ENCODE measurements at regions not wholly inside any gene's neighbourhood (a gene's known extent, or its start where the extent isn't known, plus 50 kb on each side); places are given as distances from the start of the nearest gene placed in this dataset.

- no peak for TF ChIP-seq EZH2 (IDR thresholded peaks at IDR 0.05; ENCODE audit: borderline replicate concordance)
- TF ChIP-seq, protein P1, sequence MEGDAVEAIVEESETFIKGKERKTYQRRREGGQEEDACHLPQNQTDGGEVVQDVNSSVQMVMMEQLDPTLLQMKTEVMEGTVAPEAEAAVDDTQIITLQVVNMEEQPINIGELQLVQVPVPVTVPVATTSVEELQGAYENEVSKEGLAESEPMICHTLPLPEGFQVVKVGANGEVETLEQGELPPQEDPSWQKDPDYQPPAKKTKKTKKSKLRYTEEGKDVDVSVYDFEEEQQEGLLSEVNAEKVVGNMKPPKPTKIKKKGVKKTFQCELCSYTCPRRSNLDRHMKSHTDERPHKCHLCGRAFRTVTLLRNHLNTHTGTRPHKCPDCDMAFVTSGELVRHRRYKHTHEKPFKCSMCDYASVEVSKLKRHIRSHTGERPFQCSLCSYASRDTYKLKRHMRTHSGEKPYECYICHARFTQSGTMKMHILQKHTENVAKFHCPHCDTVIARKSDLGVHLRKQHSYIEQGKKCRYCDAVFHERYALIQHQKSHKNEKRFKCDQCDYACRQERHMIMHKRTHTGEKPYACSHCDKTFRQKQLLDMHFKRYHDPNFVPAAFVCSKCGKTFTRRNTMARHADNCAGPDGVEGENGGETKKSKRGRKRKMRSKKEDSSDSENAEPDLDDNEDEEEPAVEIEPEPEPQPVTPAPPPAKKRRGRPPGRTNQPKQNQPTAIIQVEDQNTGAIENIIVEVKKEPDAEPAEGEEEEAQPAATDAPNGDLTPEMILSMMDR (IDR thresholded peaks at IDR 0.05; ENCODE audit: poor library complexity) = no peak
These were observed 403.6 kb upstream of the C2CD4B start for GRCh38 chr15:62568702-62569101.
